Esophagus muscularis mucosa (tissue), 3 donors: ENCODE measurements at regions not wholly inside any gene's neighbourhood (a gene's known extent, or its start where the extent isn't known, plus 50 kb on each side); places are given as distances from the start of the nearest gene placed in this dataset.

Experiments
- POLR2A ChIP-seq: fragments of 450-650 bp; IDR thresholded peaks from one replicate; pipeline ENCODE4 v1.6.1; 2017; ENCODE audit warnings: antibody characterized with exemption, moderate library complexity, mild to moderate bottlenecking, low read depth
- TF ChIP-seq, protein P1 (sequence below), 3 experiments: fragments of 200-600 bp in 2 of 3; fragments of 450-650 bp in 1 of 3; sonication (generic) in 2 of 3; IDR thresholded peaks; one replicate each; pipeline ENCODE4 v1.5.1; 2017 to 2019; ENCODE audit warnings: antibody characterized with exemption in 3 of 3, mild to moderate bottlenecking in 2 of 3, moderate library complexity in 1 of 3

GRCh38 chr4:4685810-4686795 is 144.3 kb upstream of the STX18 start:
- TF ChIP-seq POLR2A: no peak
- TF ChIP-seq, protein P1, sequence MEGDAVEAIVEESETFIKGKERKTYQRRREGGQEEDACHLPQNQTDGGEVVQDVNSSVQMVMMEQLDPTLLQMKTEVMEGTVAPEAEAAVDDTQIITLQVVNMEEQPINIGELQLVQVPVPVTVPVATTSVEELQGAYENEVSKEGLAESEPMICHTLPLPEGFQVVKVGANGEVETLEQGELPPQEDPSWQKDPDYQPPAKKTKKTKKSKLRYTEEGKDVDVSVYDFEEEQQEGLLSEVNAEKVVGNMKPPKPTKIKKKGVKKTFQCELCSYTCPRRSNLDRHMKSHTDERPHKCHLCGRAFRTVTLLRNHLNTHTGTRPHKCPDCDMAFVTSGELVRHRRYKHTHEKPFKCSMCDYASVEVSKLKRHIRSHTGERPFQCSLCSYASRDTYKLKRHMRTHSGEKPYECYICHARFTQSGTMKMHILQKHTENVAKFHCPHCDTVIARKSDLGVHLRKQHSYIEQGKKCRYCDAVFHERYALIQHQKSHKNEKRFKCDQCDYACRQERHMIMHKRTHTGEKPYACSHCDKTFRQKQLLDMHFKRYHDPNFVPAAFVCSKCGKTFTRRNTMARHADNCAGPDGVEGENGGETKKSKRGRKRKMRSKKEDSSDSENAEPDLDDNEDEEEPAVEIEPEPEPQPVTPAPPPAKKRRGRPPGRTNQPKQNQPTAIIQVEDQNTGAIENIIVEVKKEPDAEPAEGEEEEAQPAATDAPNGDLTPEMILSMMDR (IDR thresholded peaks at IDR 0.05): no peak
